ENCODE measurements at regions not wholly inside any gene's neighbourhood (a gene's known extent, or its start where the extent isn't known, plus 50 kb on each side); places are given as distances from the start of the nearest gene placed in this dataset.

- DNase-seq (ENCODE audit: low read depth in 3 of 3), result no peak
Measured at GRCh38 chr17:53176629-53177028, 646.1 kb upstream of the KIF2B start.

GRCh38 chr17:53168413-53168812 lies 654.3 kb upstream of the KIF2B start:
- DNase-seq (ENCODE audit: low read depth in 3 of 3), result no peak

GRCh38 chr17:53166731-53167130 lies 656.0 kb upstream of the KIF2B start:
- DNase-seq (ENCODE audit: low read depth in 3 of 3), result no peak

GRCh38 chr17:53150101-53150698 lies 672.5 kb upstream of the KIF2B start:
- no peak for DNase-seq (ENCODE audit: low read depth in 3 of 3)

- no peak for DNase-seq (ENCODE audit: low read depth in 3 of 3)
Measured at GRCh38 chr17:53149316-53149715, 673.4 kb upstream of the KIF2B start.

- DNase-seq (ENCODE audit: low read depth in 3 of 3), result no peak
Measured at GRCh38 chr17:53148058-53148457, 674.7 kb upstream of the KIF2B start.

- no peak for DNase-seq (ENCODE audit: low read depth in 3 of 3)
Measured at GRCh38 chr17:53142890-53143289, 679.8 kb upstream of the KIF2B start.

GRCh38 chr17:53141731-53142130 lies 681.0 kb upstream of the KIF2B start:
- no peak for DNase-seq (ENCODE audit: low read depth in 3 of 3)

GRCh38 chr17:53141280-53141679 lies 681.4 kb upstream of the KIF2B start:
- DNase-seq (ENCODE audit: low read depth in 3 of 3), result no peak

GRCh38 chr17:53137869-53138268 lies 684.9 kb upstream of the KIF2B start:
- DNase-seq (ENCODE audit: low read depth in 3 of 3), result no peak

GRCh38 chr17:53135969-53136368 lies 686.8 kb upstream of the KIF2B start:
- no peak for DNase-seq (ENCODE audit: low read depth in 3 of 3)

- DNase-seq (ENCODE audit: low read depth in 3 of 3), result no peak
Measured at GRCh38 chr17:53134548-53134947, 688.2 kb upstream of the KIF2B start.

GRCh38 chr17:53133876-53134275 lies 688.9 kb upstream of the KIF2B start:
- no peak for DNase-seq (ENCODE audit: low read depth in 3 of 3)

- no peak for DNase-seq (ENCODE audit: low read depth in 3 of 3)
Measured at GRCh38 chr17:53129863-53130262, 692.9 kb upstream of the KIF2B start.

- DNase-seq (ENCODE audit: low read depth in 3 of 3), result no peak
Measured at GRCh38 chr17:53127331-53127730, 695.4 kb upstream of the KIF2B start.

- no peak for DNase-seq (ENCODE audit: low read depth in 3 of 3)
Measured at GRCh38 chr17:53122966-53123365, 699.8 kb upstream of the KIF2B start.

- DNase-seq (ENCODE audit: low read depth in 3 of 3), result no peak
Measured at GRCh38 chr17:53119773-53120172, 703.0 kb upstream of the KIF2B start.

GRCh38 chr17:53118948-53119347 lies 703.8 kb upstream of the KIF2B start:
- DNase-seq (ENCODE audit: low read depth in 3 of 3), result no peak

- no peak for DNase-seq (ENCODE audit: low read depth in 3 of 3)
Measured at GRCh38 chr17:53106886-53107285, 715.8 kb upstream of the KIF2B start.

GRCh38 chr17:53101706-53102105 lies 721.0 kb upstream of the KIF2B start:
- DNase-seq (ENCODE audit: low read depth in 3 of 3), result no peak

- no peak for DNase-seq (ENCODE audit: low read depth in 3 of 3)
Measured at GRCh38 chr17:53100126-53100525, 722.6 kb upstream of the KIF2B start.

- no peak for DNase-seq (ENCODE audit: low read depth in 3 of 3)
Measured at GRCh38 chr17:53093391-53093790, 729.3 kb upstream of the KIF2B start.

GRCh38 chr17:53092072-53092471 lies 730.7 kb upstream of the KIF2B start:
- DNase-seq (ENCODE audit: low read depth in 3 of 3), result no peak

GRCh38 chr17:53090770-53091169 lies 732.0 kb upstream of the KIF2B start:
- no peak for DNase-seq (ENCODE audit: low read depth in 3 of 3)
